CD4-positive, alpha-beta T cell (primary cell): ENCODE measurements at regions not wholly inside any gene's neighbourhood (a gene's known extent, or its start where the extent isn't known, plus 50 kb on each side); places are given as distances from the start of the nearest gene placed in this dataset.

ENCODE experiments used
- ATAC-seq: fragments of 200-7000 bp; cut with Tn5 transposase; one replicate; pipeline ENCODE4 v1.10.0; 2022; ENCODE audit warnings: mild to moderate bottlenecking; ENCODE audit not compliant: poor library complexity
- CTCF ChIA-PET: fragments of 350-600 bp; sonication (Branson Sonifier 250); formaldehyde crosslinking; loops from one replicate; lab custom pipeline; 2021; ENCODE audit warnings: antibody characterized with exemption, inconsistent platforms; lab: Charles Lee
- POLR2A ChIA-PET: fragments of 350-600 bp; sonication (Branson Sonifier 250); formaldehyde crosslinking; loops from one replicate; lab custom pipeline; 2021; ENCODE audit warnings: antibody characterized with exemption, inconsistent platforms; lab: Charles Lee
- DNase-seq, 14 experiments: peaks; one replicate each; pipeline ENCODE4 v3.0.0-alpha.2; 2013 to 2020; ENCODE audit warnings: mixed read lengths in 2 of 14
- H3K27ac ChIP-seq, 2 donors: one replicate each; pipeline versions ENCODE4 v1.5.1 to v1.7.0; 2013; ENCODE audit warnings: low read length in 2 of 2, low read depth in 1 of 2, mild to moderate bottlenecking in 1 of 2
- H3K27me3 ChIP-seq, 2 experiments: 1 replicate in 1 of 2; 2 replicates in 1 of 2; pipeline versions ENCODE4 v1.6.1 to v1.7.0; 2013; ENCODE audit warnings: low read length in 2 of 2, control low read depth in 1 of 2, mild to moderate bottlenecking in 1 of 2, moderate library complexity in 1 of 2; ENCODE audit not compliant: insufficient read depth in 2 of 2, control insufficient read depth in 1 of 2
- H3K36me3 ChIP-seq: one replicate; pipeline ENCODE4 v1.6.1; 2013; ENCODE audit warnings: low read length, control low read depth; ENCODE audit not compliant: insufficient read depth
- H3K4me1 ChIP-seq: one replicate; pipeline ENCODE4 v1.6.1; 2013; ENCODE audit warnings: low read length, control low read depth; ENCODE audit not compliant: insufficient read depth
- H3K4me3 ChIP-seq: one replicate; pipeline ENCODE4 v1.5.1; 2013; ENCODE audit warnings: mild to moderate bottlenecking, low read length, moderate library complexity
- H3K9me3 ChIP-seq, 2 experiments: 1 replicate in 1 of 2; 2 replicates in 1 of 2; pipeline versions ENCODE4 v1.6.1 to v1.7.0; 2013; ENCODE audit warnings: low read length in 2 of 2, mild to moderate bottlenecking in 2 of 2, control low read depth in 1 of 2, moderate library complexity in 1 of 2; ENCODE audit not compliant: control insufficient read depth in 1 of 2, insufficient read depth in 1 of 2
- H3K27ac Mint-ChIP-seq: one replicate; pipeline ENCODE4 v1.8.0; 2020; ENCODE audit warnings: mixed read lengths
- H3K27me3 Mint-ChIP-seq: one replicate; pipeline ENCODE4 v1.8.0; 2021; ENCODE audit warnings: mixed read lengths
- H3K36me3 Mint-ChIP-seq: one replicate; pipeline ENCODE4 v1.8.0; 2021; ENCODE audit warnings: low read depth, mixed read lengths
- H3K4me1 Mint-ChIP-seq: one replicate; pipeline ENCODE4 v1.8.0; 2021; ENCODE audit warnings: low read depth, mixed read lengths
- H3K4me3 Mint-ChIP-seq: one replicate; pipeline ENCODE4 v1.8.0; 2020; ENCODE audit warnings: mild to moderate bottlenecking, mixed read lengths
- H3K9me3 Mint-ChIP-seq: one replicate; pipeline ENCODE4 v1.8.0; 2020; ENCODE audit warnings: mixed read lengths
- intact Hi-C, 2 experiments: fragments of 100-400 bp; cut with DNase I in 1 of 2; cut with micrococcal nuclease in 1 of 2; formaldehyde crosslinking; loops; one replicate each; pipeline versions ENCODE4 v1.15.1 to v1.9.0; 2023 to 2025; cut with DNase I, micrococcal nuclease
- TF ChIP-seq, protein P1 (sequence below): fragments of 200-600 bp; IDR thresholded peaks from one replicate; pipeline ENCODE4 v1.8.0; 2022; ENCODE audit warnings: antibody characterized with exemption, mild to moderate bottlenecking

DNA sequence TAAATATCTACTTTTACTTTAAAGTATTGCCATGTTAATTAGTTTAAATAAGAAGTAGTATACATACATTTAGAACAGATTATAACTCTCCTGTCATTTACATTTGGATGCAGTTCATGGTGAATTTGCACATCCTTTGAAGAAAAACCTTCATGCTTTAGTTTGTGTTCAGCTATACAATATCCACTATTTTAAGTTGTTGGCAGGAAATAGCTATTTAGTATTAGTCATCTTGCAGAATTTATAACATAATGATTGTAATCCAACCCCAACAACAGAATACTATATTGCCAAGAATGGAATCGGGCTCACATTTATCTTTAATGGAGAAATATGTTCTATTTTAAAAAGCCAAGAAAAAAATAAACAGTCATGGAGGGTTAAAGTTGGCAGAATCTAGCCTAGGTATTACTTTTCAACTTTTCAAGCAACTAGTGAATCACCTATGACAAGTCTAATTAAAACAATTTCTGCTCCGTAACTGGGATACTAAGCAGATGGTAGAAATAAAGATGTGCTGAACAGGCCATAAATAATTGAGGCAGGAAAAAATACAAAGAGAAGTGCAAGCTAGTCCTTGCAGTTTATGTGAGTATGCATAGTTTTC is 1170.6 kb upstream of the NUDT12 start:
- H3K36me3 Mint-ChIP-seq = no peaks in the 10 kb centered on the region
- H3K9me3 Mint-ChIP-seq = peaks cover 19% of the 10 kb centered on the region
- H3K4me3 ChIP-seq = no peak overlapping the region
- intact Hi-C loops = no loop called here
- H3K27ac Mint-ChIP-seq = no peak overlapping the region
- H3K4me3 Mint-ChIP-seq = no peak overlapping the region
- no peak for ATAC-seq
- TF ChIP-seq, protein P1, sequence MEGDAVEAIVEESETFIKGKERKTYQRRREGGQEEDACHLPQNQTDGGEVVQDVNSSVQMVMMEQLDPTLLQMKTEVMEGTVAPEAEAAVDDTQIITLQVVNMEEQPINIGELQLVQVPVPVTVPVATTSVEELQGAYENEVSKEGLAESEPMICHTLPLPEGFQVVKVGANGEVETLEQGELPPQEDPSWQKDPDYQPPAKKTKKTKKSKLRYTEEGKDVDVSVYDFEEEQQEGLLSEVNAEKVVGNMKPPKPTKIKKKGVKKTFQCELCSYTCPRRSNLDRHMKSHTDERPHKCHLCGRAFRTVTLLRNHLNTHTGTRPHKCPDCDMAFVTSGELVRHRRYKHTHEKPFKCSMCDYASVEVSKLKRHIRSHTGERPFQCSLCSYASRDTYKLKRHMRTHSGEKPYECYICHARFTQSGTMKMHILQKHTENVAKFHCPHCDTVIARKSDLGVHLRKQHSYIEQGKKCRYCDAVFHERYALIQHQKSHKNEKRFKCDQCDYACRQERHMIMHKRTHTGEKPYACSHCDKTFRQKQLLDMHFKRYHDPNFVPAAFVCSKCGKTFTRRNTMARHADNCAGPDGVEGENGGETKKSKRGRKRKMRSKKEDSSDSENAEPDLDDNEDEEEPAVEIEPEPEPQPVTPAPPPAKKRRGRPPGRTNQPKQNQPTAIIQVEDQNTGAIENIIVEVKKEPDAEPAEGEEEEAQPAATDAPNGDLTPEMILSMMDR = no peak
- CTCF ChIA-PET = no interaction called here
- H3K27me3 Mint-ChIP-seq = no peaks in the 10 kb centered on the region
- no peaks in the 10 kb centered on the region for H3K27me3 ChIP-seq
- DNase-seq = no peak
- POLR2A ChIA-PET = no interaction called here
- H3K9me3 ChIP-seq = no peaks in the 10 kb centered on the region
- H3K4me1 Mint-ChIP-seq = no peaks in the 10 kb centered on the region
- H3K4me1 ChIP-seq = no peaks in the 10 kb centered on the region
- no peaks in the 10 kb centered on the region for H3K36me3 ChIP-seq
- no peak overlapping the region for H3K27ac ChIP-seq

DNA sequence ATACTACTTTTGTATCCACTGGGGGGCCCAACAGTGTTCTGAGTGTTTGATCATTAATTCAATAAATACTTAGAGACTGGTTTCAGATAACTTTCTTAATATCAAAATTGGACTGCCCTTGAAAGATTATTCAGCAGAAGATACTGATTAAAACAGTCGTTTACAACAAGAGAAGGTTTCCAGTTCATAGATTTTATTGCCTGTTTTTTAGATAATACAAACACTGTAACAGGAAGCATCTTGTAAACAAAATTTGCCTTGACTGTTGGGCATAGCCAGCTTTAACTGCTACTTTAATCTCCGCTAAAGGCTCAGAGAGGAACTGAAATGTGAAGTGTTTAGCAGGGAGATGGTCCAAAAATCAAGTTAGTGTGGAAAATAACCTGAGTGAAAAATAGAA is 1168.7 kb upstream of the NUDT12 start:
- intact Hi-C loops = no loop called here
- no peak for ATAC-seq
- POLR2A ChIA-PET = no interaction called here
- H3K36me3 Mint-ChIP-seq = no peaks in the 10 kb centered on the region
- Histone ChIP-seq H3K27me3 (no peaks in the 10 kb centered on the region), H3K36me3 (no peaks in the 10 kb centered on the region), H3K4me3 (no peak overlapping the region), H3K4me1 (no peaks in the 10 kb centered on the region), H3K27ac (no peak overlapping the region), H3K9me3 (no peaks in the 10 kb centered on the region)
- DNase-seq = no peak
- H3K4me3 Mint-ChIP-seq = no peak overlapping the region
- no peaks in the 10 kb centered on the region for H3K4me1 Mint-ChIP-seq
- peaks cover 18% of the 10 kb centered on the region for H3K9me3 Mint-ChIP-seq
- H3K27me3 Mint-ChIP-seq = no peaks in the 10 kb centered on the region
- H3K27ac Mint-ChIP-seq = no peak overlapping the region
- CTCF ChIA-PET = no interaction called here
- TF ChIP-seq, protein P1 = no peak

GRCh38 chr5:104708027-104708426 is 1145.4 kb upstream of the NUDT12 start:
- ATAC-seq (no peak), DNase-seq (no peak)
- no peaks in the 10 kb centered on the region for H3K4me1 Mint-ChIP-seq
- Histone ChIP-seq H3K27me3 (no peaks in the 10 kb centered on the region), H3K9me3 (peaks cover 8 to 12% of the 10 kb centered on the region in 2 experiments), H3K4me1 (no peaks in the 10 kb centered on the region), H3K36me3 (no peaks in the 10 kb centered on the region), H3K27ac (no peak overlapping the region), H3K4me3 (no peak overlapping the region)
- TF ChIP-seq, protein P1 = no peak
- POLR2A ChIA-PET = no interaction called here
- H3K27ac Mint-ChIP-seq = no peak overlapping the region
- CTCF ChIA-PET = no interaction called here
- no peaks in the 10 kb centered on the region for H3K9me3 Mint-ChIP-seq
- H3K27me3 Mint-ChIP-seq = no peaks in the 10 kb centered on the region
- intact Hi-C loops = no loop called here
- H3K36me3 Mint-ChIP-seq = no peaks in the 10 kb centered on the region
- no peak overlapping the region for H3K4me3 Mint-ChIP-seq
